GM12874 (cell line): ENCODE measurements at regions not wholly inside any gene's neighbourhood (a gene's known extent, or its start where the extent isn't known, plus 50 kb on each side); places are given as distances from the start of the nearest gene placed in this dataset.

ENCODE experiments used
- TF ChIP-seq, protein P1 (sequence below): IDR thresholded peaks from 2 replicates; pipeline ENCODE4 v1.5.1; 2011; ENCODE audit warnings: low read depth, mild to moderate bottlenecking, control low read depth, low read length, moderate library complexity; ENCODE audit not compliant: insufficient read depth

DNA sequence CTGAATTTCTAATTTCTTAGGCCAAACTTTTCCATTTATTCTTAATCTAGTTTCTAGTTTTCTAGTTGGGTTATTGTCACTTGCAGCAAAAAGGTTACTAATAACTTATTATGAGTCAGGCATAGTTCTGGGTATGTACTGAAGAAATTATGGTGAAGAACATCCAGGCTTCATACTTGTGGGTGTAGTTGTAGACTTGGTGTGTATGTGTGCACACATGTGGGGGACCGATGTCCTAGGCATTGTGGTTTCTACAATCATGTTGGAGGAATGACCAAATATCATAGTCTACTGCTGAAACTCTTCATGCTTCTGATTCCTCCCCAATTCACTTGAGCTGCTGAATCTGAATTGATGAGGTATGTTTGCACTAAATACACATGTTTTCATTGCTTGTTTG, 141.2 kb downstream of the PMAIP1 start:
- TF ChIP-seq, protein P1, sequence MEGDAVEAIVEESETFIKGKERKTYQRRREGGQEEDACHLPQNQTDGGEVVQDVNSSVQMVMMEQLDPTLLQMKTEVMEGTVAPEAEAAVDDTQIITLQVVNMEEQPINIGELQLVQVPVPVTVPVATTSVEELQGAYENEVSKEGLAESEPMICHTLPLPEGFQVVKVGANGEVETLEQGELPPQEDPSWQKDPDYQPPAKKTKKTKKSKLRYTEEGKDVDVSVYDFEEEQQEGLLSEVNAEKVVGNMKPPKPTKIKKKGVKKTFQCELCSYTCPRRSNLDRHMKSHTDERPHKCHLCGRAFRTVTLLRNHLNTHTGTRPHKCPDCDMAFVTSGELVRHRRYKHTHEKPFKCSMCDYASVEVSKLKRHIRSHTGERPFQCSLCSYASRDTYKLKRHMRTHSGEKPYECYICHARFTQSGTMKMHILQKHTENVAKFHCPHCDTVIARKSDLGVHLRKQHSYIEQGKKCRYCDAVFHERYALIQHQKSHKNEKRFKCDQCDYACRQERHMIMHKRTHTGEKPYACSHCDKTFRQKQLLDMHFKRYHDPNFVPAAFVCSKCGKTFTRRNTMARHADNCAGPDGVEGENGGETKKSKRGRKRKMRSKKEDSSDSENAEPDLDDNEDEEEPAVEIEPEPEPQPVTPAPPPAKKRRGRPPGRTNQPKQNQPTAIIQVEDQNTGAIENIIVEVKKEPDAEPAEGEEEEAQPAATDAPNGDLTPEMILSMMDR, result no peak

DNA sequence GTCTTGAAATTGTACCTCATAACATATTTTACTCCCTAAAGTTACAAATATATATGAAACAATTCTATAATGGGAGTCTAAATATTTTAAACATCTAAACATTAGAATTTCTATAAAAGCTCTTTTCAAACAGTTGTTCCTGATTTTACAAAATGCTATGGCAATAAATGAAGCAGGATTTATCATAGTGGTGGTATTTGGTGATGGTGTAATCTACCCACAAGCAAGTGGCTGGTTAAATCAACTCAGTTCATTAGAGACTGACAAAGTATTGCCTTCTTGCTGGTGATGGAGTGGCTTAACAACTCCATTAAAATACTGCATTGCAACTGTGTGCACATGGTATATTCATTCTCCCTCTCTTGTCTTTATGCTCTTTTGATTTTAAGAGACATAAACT, 138.9 kb downstream of the PMAIP1 start:
- TF ChIP-seq, protein P1, result no peak

DNA sequence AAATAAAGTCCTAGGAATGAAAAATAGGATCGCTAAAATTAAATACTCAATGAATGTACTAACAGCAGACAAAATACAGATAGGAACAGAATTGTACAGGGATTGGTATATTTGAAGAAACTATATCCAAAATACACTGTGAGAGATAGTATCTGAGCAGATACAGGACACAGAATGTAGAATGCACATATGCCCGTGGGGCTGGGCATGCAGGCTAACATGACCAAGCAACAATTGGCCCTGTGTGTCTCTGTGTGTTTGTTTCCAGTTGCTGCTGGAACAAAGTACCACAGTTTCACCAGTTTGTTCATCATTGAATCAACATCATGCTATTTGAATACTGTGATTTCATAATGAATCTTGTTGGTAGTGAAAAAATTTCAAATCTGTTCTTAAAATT, 127.6 kb downstream of the PMAIP1 start:
- TF ChIP-seq, protein P1, result no peak

- TF ChIP-seq, protein P1, result no peak
Observed at GRCh38 chr18:60024857-60025256, 125.1 kb downstream of the PMAIP1 start.

DNA sequence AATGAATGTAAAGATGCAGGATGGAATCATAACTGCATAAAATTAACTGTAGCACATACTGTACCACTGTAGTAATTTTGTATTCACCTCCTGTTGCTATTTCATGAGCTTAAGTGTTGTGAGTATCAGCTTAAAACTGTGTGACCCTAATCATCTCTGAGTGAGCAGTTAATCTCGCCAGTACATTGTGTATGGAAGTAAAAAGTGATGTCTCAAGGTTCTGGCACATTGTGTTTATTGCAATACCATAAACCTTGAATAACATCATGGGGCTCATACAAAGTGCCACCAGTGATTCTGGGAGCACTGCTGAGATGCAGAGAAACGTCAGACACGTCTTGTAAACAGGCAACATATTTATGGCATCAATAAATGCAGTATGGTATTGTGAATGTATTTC, 124.5 kb downstream of the PMAIP1 start:
- TF ChIP-seq, protein P1, result no peak

DNA sequence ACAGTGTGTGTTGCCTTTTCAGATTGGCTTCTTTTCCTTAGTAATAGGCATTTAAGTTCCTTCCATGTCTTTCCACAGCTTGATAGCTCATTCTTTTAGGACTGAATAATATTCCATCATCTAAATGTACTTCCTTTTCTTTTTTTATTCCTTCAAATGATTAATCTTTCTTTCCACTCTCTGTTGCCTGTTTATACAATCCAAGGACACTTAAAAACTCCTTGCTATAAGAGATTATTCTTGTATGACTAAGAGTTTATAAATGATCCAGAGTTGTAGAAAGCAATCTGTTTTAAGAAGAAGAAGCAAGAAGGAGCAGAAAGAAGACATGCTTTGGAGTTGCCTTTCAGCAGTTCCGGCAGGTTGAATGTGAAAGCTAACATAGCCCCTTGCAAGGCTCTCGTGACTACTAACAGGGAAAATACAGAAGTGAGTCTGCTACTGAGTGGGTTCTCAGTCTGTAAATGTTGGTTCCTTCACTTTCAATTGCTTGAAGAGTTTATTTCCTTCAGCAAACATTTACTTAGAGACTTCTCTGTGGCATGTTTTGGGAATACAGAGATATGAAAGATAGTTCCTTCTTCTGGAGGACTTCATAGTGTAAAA, 123.0 kb downstream of the PMAIP1 start:
- TF ChIP-seq, protein P1, result no peak

- TF ChIP-seq, protein P1, result no peak
Observed at GRCh38 chr18:60021556-60021955, 121.8 kb downstream of the PMAIP1 start.
